Astrocyte (in vitro differentiated cells and primary cell): ENCODE measurements at regions not wholly inside any gene's neighbourhood (a gene's known extent, or its start where the extent isn't known, plus 50 kb on each side); places are given as distances from the start of the nearest gene placed in this dataset.

Experiments used
- DNase-seq: peaks from one replicate; pipeline ENCODE4 v3.0.0-alpha.2; 2010; ENCODE audit warnings: low read depth
- FAIRE-seq: peaks from 2 replicates; lab custom pipeline; 2011; peaks lifted over from hg19 to GRCh38; lab: Jason Lieb, UNC
- H2AFZ ChIP-seq: 2 replicates; pipeline ENCODE4 v1.6.0; 2012; ENCODE audit warnings: low read depth, low read length, inconsistent platforms
- H3K27ac ChIP-seq: 2 replicates; pipeline ENCODE4 v1.5.1; 2011; ENCODE audit warnings: low read depth, low read length, inconsistent platforms
- H3K27me3 ChIP-seq: 2 replicates; pipeline ENCODE4 v1.6.0; 2011; ENCODE audit warnings: low read length, inconsistent platforms; ENCODE audit not compliant: insufficient read depth
- H3K36me3 ChIP-seq: 2 replicates; pipeline ENCODE4 v1.5.1; 2011; ENCODE audit warnings: low read length, inconsistent platforms; ENCODE audit not compliant: insufficient read depth
- H3K4me1 ChIP-seq: 2 replicates; pipeline ENCODE4 v1.5.1; 2011; ENCODE audit warnings: low read length, inconsistent platforms; ENCODE audit not compliant: insufficient read depth
- H3K4me2 ChIP-seq: 2 replicates; pipeline ENCODE4 v1.6.0; 2012; ENCODE audit warnings: low read length, inconsistent platforms
- H3K4me3 ChIP-seq: 2 replicates; pipeline ENCODE4 v1.5.1; 2011; ENCODE audit warnings: low read depth, mild to moderate bottlenecking, low read length, inconsistent platforms; ENCODE audit not compliant: insufficient read depth
- H3K79me2 ChIP-seq: 2 replicates; pipeline ENCODE4 v1.6.0; 2012; ENCODE audit warnings: mild to moderate bottlenecking, low read length, inconsistent platforms; ENCODE audit not compliant: insufficient read depth
- H3K9ac ChIP-seq: 2 replicates; pipeline ENCODE4 v1.6.0; 2012; ENCODE audit warnings: mild to moderate bottlenecking, low read length, inconsistent platforms
- H3K9me3 ChIP-seq: 2 replicates; pipeline ENCODE4 v1.5.1; 2012; ENCODE audit warnings: low read depth, mild to moderate bottlenecking, low read length, inconsistent platforms; ENCODE audit not compliant: insufficient read depth
- H4K20me1 ChIP-seq: 2 replicates; pipeline ENCODE4 v1.6.0; 2012; ENCODE audit warnings: low read length, inconsistent platforms; ENCODE audit not compliant: insufficient read depth
- H3K27ac Mint-ChIP-seq: one replicate; pipeline ENCODE4 v1.8.0; 2021; ENCODE audit warnings: mild to moderate bottlenecking, mixed read lengths; ENCODE audit not compliant: unreplicated experiment
- H3K27me3 Mint-ChIP-seq: one replicate; pipeline ENCODE4 v1.8.0; 2021; ENCODE audit warnings: low read depth, mixed read lengths; ENCODE audit not compliant: unreplicated experiment
- H3K36me3 Mint-ChIP-seq: one replicate; pipeline ENCODE4 v1.8.0; 2021; ENCODE audit warnings: low read depth, mixed read lengths; ENCODE audit not compliant: unreplicated experiment
- H3K4me1 Mint-ChIP-seq: one replicate; pipeline ENCODE4 v1.8.0; 2021; ENCODE audit warnings: low read depth, mixed read lengths; ENCODE audit not compliant: unreplicated experiment
- H3K4me3 Mint-ChIP-seq: one replicate; pipeline ENCODE4 v1.8.0; 2021; ENCODE audit warnings: mild to moderate bottlenecking, moderate library complexity, mixed read lengths; ENCODE audit not compliant: unreplicated experiment
- H3K9me3 Mint-ChIP-seq: one replicate; pipeline ENCODE4 v1.8.0; 2021; ENCODE audit warnings: mild to moderate bottlenecking, mixed read lengths; ENCODE audit not compliant: unreplicated experiment
- EZH2 ChIP-seq: IDR thresholded peaks from 2 replicates; pipeline ENCODE4 v1.6.1; 2012; ENCODE audit warnings: mild to moderate bottlenecking, low read length, inconsistent platforms; ENCODE audit not compliant: insufficient read depth
- TF ChIP-seq, protein P1 (sequence below): IDR thresholded peaks from 2 replicates; pipeline ENCODE4 v1.5.1; 2011; ENCODE audit warnings: low read depth, mild to moderate bottlenecking, inconsistent platforms, low read length, moderate library complexity; ENCODE audit not compliant: insufficient read depth

DNA sequence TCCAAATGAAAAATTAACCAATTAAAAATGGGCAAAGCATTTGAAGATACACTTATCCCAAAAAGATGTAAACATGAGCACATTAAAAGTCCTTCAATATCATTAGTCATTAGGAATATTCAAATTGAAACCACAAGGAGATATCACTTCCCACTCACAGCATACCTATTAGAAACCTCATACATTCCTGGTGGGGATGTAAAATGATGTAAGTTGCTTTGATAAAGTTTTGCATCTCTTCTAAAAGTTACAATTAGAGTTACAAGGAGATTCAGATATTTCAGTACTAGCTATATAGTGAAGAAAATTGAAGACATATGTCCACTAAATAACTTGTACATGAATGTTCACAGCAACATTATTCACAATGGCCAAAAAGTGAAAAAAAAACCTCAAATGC lies 1109.3 kb upstream of the LCORL start:
- Mint-ChIP-seq H3K4me3 (no peak overlapping the region), H3K27me3 (no peaks in the 10 kb centered on the region), H3K9me3 (peaks cover 2% of the 10 kb centered on the region), H3K27ac (peak overlapping the region; percentile 69), H3K4me1 (peaks cover 7% of the 10 kb centered on the region), H3K36me3 (no peaks in the 10 kb centered on the region)
- H3K79me2 ChIP-seq, result no peaks in the 10 kb centered on the region
- no peaks in the 10 kb centered on the region for H3K4me1 ChIP-seq
- H3K4me3 ChIP-seq, result no peak overlapping the region
- H3K27me3 ChIP-seq, result no peaks in the 10 kb centered on the region
- H2AFZ ChIP-seq, result no peak overlapping the region
- H3K27ac ChIP-seq, result peak overlapping the region; percentile 33
- no peaks in the 10 kb centered on the region for H3K9me3 ChIP-seq
- DNase-seq (peak; percentile 93), FAIRE-seq (no peak)
- H3K9ac ChIP-seq, result no peak overlapping the region
- no peaks in the 10 kb centered on the region for H3K36me3 ChIP-seq
- H4K20me1 ChIP-seq, result no peaks in the 10 kb centered on the region
- H3K4me2 ChIP-seq, result peak overlapping the region; percentile 9
- no peak for TF ChIP-seq EZH2
- TF ChIP-seq, protein P1, sequence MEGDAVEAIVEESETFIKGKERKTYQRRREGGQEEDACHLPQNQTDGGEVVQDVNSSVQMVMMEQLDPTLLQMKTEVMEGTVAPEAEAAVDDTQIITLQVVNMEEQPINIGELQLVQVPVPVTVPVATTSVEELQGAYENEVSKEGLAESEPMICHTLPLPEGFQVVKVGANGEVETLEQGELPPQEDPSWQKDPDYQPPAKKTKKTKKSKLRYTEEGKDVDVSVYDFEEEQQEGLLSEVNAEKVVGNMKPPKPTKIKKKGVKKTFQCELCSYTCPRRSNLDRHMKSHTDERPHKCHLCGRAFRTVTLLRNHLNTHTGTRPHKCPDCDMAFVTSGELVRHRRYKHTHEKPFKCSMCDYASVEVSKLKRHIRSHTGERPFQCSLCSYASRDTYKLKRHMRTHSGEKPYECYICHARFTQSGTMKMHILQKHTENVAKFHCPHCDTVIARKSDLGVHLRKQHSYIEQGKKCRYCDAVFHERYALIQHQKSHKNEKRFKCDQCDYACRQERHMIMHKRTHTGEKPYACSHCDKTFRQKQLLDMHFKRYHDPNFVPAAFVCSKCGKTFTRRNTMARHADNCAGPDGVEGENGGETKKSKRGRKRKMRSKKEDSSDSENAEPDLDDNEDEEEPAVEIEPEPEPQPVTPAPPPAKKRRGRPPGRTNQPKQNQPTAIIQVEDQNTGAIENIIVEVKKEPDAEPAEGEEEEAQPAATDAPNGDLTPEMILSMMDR, result no peak

DNA sequence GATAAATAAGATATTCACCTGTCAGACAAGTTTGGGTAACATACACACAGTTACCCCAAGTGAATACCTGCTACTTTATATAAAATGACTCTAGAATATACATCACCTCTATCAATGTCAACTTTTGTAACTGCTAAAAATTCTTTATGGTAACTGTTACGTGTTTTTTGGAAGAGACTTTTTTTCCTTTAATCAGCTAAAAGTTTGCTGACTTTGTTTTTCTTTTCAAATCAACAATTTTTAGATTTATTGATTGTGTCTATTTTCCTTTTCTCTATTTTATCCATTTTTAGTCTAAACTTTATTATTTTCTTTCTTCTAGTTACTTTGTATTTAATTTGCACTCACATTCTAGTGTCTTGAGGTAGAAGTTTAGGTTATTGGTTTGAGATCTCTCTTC lies 1106.6 kb upstream of the LCORL start:
- Mint-ChIP-seq H3K4me1 (peaks cover 5% of the 10 kb centered on the region), H3K9me3 (peaks cover 2% of the 10 kb centered on the region), H3K4me3 (no peak overlapping the region), H3K36me3 (no peaks in the 10 kb centered on the region), H3K27ac (no peak overlapping the region), H3K27me3 (no peaks in the 10 kb centered on the region)
- H3K9me3 ChIP-seq, result no peaks in the 10 kb centered on the region
- no peaks in the 10 kb centered on the region for H3K4me1 ChIP-seq
- H3K27ac ChIP-seq, result no peak overlapping the region
- no peak overlapping the region for H3K4me3 ChIP-seq
- no peak overlapping the region for H3K9ac ChIP-seq
- no peak overlapping the region for H3K4me2 ChIP-seq
- no peaks in the 10 kb centered on the region for H3K27me3 ChIP-seq
- FAIRE-seq (no peak), DNase-seq (no peak)
- H3K36me3 ChIP-seq, result no peaks in the 10 kb centered on the region
- H3K79me2 ChIP-seq, result no peaks in the 10 kb centered on the region
- no peak overlapping the region for H2AFZ ChIP-seq
- H4K20me1 ChIP-seq, result no peaks in the 10 kb centered on the region
- TF ChIP-seq, protein P1, result no peak

DNA sequence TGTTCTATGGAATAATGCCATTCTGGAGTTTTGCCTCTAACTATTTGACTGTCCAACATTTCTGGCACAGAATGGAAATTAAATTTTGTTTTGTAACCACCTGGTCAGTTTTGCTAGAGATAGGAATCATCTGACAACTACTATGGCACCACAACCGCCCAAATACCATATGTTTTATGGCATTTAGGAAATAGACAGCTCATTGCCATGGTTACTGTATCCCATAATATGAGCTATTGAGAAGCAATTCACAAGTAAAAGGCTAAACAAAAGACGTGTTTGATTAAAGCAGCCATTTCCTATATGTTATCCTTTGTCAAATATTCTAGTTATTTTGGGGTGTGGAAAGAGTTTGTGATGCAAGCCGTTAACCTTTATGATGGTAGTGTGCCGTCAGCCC lies 1105.3 kb upstream of the LCORL start:
- TF ChIP-seq, protein P1, result no peak
- TF ChIP-seq EZH2, result no peak
- no peaks in the 10 kb centered on the region for H3K4me1 ChIP-seq
- no peak overlapping the region for H2AFZ ChIP-seq
- FAIRE-seq, result no peak
- H3K4me2 ChIP-seq, result no peak overlapping the region
- H3K27ac Mint-ChIP-seq, result no peak overlapping the region
- no peak overlapping the region for H3K27ac ChIP-seq
- peaks cover 2% of the 10 kb centered on the region for H3K9me3 Mint-ChIP-seq
- no peak overlapping the region for H3K4me3 ChIP-seq
- peaks cover 5% of the 10 kb centered on the region for H3K4me1 Mint-ChIP-seq
- no peaks in the 10 kb centered on the region for H3K27me3 Mint-ChIP-seq
- H3K4me3 Mint-ChIP-seq, result no peak overlapping the region
- H3K79me2 ChIP-seq, result no peaks in the 10 kb centered on the region
- no peaks in the 10 kb centered on the region for H4K20me1 ChIP-seq
- H3K36me3 Mint-ChIP-seq, result no peaks in the 10 kb centered on the region
- H3K36me3 ChIP-seq, result no peaks in the 10 kb centered on the region
- H3K27me3 ChIP-seq, result no peaks in the 10 kb centered on the region
- no peak for DNase-seq
- no peak overlapping the region for H3K9ac ChIP-seq
- no peaks in the 10 kb centered on the region for H3K9me3 ChIP-seq
